DOHH2 (cell line): ENCODE measurements at regions not wholly inside any gene's neighbourhood (a gene's known extent, or its start where the extent isn't known, plus 50 kb on each side); places are given as distances from the start of the nearest gene placed in this dataset.

Experiments used
- EZH2phosphoT487 ChIP-seq: fragments of 200-600 bp; sonication (generic); IDR thresholded peaks from 2 replicates; pipeline ENCODE4 v1.6.1; 2017; ENCODE audit warnings: borderline replicate concordance, mild to moderate bottlenecking, antibody characterized with exemption, low read length, moderate library complexity, mixed read lengths
- TF ChIP-seq, protein P1 (sequence below): fragments of 200-600 bp; sonication (generic); IDR thresholded peaks from one replicate; pipeline ENCODE4 v1.5.1; 2014; ENCODE audit warnings: antibody characterized with exemption, mild to moderate bottlenecking, low read depth, low read length; ENCODE audit not compliant: poor library complexity, severe bottlenecking

DNA sequence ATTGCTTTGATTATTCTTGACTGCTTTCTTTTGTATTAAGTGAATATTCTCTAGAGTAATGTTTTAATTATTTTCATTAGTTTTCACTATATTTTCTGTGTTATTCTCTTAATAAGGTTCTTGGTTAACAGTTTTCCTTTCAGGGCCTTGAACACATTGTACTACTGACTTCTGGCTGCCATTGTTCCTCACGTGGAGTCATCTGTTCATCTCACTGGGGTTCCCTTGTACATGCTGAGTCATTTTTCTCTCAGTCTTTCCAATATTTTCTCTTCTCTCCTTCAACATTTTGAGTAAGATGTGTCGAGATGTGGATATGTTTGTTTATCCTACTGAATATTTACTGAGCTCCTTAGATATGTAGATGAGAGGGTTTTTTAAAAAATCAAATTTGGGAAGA, 400.7 kb downstream of the TCERG1L start:
- TF ChIP-seq, protein P1, sequence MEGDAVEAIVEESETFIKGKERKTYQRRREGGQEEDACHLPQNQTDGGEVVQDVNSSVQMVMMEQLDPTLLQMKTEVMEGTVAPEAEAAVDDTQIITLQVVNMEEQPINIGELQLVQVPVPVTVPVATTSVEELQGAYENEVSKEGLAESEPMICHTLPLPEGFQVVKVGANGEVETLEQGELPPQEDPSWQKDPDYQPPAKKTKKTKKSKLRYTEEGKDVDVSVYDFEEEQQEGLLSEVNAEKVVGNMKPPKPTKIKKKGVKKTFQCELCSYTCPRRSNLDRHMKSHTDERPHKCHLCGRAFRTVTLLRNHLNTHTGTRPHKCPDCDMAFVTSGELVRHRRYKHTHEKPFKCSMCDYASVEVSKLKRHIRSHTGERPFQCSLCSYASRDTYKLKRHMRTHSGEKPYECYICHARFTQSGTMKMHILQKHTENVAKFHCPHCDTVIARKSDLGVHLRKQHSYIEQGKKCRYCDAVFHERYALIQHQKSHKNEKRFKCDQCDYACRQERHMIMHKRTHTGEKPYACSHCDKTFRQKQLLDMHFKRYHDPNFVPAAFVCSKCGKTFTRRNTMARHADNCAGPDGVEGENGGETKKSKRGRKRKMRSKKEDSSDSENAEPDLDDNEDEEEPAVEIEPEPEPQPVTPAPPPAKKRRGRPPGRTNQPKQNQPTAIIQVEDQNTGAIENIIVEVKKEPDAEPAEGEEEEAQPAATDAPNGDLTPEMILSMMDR = no peak
- no peak for TF ChIP-seq EZH2phosphoT487
